ENCODE measurements at regions not wholly inside any gene's neighbourhood (a gene's known extent, or its start where the extent isn't known, plus 50 kb on each side); places are given as distances from the start of the nearest gene placed in this dataset.

DNA sequence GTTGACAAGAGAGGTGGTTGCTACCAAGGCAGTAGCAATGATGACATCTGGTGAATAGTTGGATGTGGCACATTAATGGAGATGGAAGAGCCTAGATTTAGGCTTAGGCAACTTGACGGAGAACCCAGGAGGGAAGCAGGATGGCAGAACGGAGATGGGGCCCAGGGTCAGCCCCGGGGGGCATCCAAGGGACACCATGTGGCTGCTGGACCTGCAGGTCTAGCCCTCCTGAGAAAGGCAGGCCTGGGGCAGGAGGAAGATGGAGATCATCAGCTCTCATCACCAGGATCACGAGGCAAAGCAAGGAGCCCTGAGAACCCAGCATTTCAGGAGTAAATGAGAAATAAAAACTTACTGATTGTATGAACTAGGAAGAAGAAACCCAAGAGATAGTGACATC is 216.2 kb downstream of the AUH start:
- Histone ChIP-seq H3K36me3 (no peaks in the 10 kb centered on the region), H3K4me1 (peaks cover 0 to 12% (median 0%) of the 10 kb centered on the region in 3 donors), H3K27me3 (no peaks in the 10 kb centered on the region), H3K27ac (no peak overlapping the region), H3K9me3 (peaks cover 0 to 7% (median 0%) of the 10 kb centered on the region in 3 donors), H3K4me3 (no peak overlapping the region)
- WGBS, 2 donors (ENCODE audit: low coverage in 1 of 2), result 85% methylated on average over 4 of the region's 4 CpGs; no CpG with 5 or more reads in 1 of the 2 donors
- TF ChIP-seq EP300 (IDR thresholded peaks at IDR 0.05) (no peak), POLR2AphosphoS5 (IDR thresholded peaks at IDR 0.05) (no peak), POLR2A (IDR thresholded peaks at IDR 0.05) (no peak)
- TF ChIP-seq, protein P1, sequence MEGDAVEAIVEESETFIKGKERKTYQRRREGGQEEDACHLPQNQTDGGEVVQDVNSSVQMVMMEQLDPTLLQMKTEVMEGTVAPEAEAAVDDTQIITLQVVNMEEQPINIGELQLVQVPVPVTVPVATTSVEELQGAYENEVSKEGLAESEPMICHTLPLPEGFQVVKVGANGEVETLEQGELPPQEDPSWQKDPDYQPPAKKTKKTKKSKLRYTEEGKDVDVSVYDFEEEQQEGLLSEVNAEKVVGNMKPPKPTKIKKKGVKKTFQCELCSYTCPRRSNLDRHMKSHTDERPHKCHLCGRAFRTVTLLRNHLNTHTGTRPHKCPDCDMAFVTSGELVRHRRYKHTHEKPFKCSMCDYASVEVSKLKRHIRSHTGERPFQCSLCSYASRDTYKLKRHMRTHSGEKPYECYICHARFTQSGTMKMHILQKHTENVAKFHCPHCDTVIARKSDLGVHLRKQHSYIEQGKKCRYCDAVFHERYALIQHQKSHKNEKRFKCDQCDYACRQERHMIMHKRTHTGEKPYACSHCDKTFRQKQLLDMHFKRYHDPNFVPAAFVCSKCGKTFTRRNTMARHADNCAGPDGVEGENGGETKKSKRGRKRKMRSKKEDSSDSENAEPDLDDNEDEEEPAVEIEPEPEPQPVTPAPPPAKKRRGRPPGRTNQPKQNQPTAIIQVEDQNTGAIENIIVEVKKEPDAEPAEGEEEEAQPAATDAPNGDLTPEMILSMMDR (IDR thresholded peaks at IDR 0.05), result no peak
- no peak for ATAC-seq

DNA sequence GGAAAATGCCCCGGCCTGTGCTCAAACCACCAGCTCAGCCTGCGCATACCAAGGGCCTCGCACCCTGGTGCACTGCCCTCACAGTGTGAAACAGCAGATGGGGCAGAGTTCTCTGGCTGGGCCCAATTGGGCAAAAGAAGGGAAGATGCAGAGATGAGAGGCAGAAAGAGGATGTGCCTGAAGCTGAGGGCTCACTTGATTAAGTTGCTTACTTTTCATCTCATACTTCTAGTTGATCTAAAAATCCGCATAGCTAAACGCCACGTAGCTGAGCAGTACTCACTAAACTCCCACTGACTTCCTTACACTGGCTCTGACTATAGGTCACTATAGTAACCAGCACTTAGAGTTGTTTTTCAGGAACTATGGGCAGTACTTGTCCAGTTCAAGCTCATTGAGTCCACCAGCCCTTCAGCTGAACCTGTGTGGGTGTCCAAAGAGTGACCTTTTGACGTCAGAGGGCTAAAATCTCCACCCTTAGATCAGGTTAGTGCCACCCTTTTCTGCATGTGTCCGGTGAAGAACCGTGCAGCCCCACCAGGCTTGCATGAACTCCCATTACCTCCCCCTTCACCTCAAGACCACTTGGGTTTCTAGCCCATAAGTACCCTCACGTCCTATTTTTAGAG is 215.2 kb downstream of the AUH start:
- Histone ChIP-seq H3K4me3 (no peak overlapping the region), H3K36me3 (no peaks in the 10 kb centered on the region), H3K4me1 (peaks cover 0 to 8% (median 0%) of the 10 kb centered on the region in 3 donors), H3K27ac (no peak overlapping the region), H3K9me3 (peaks cover 0 to 7% (median 0%) of the 10 kb centered on the region in 3 donors), H3K27me3 (no peaks in the 10 kb centered on the region)
- TF ChIP-seq, protein P1 (IDR thresholded peaks at IDR 0.05), result no peak
- no peak for TF ChIP-seq EP300 (IDR thresholded peaks at IDR 0.05)
- no peak for TF ChIP-seq POLR2A (IDR thresholded peaks at IDR 0.05)
- no peak for TF ChIP-seq POLR2AphosphoS5 (IDR thresholded peaks at IDR 0.05)
- WGBS, 2 donors (ENCODE audit: low coverage in 1 of 2), result 82 to 85% methylated on average over 4 to 10 of the region's 10 CpGs
- ATAC-seq, result no peak

- Histone ChIP-seq H3K4me3 (no peak overlapping the region), H3K9me3 (peaks cover 0 to 7% (median 0%) of the 10 kb centered on the region in 3 donors), H3K27me3 (no peaks in the 10 kb centered on the region), H3K27ac (no peak overlapping the region), H3K4me1 (peaks cover 0 to 1% (median 0%) of the 10 kb centered on the region in 3 donors), H3K36me3 (no peaks in the 10 kb centered on the region)
- TF ChIP-seq POLR2AphosphoS5 (IDR thresholded peaks at IDR 0.05) (no peak), EP300 (IDR thresholded peaks at IDR 0.05) (no peak), POLR2A (IDR thresholded peaks at IDR 0.05) (no peak)
- TF ChIP-seq, protein P1 (IDR thresholded peaks at IDR 0.05), result no peak
- no peak for ATAC-seq
- WGBS, 2 donors (ENCODE audit: low coverage in 1 of 2), result 100% methylated on average over 1 of the region's 5 CpGs; no CpG with 5 or more reads in 1 of the 2 donors
Observed at GRCh38 chr9:91147079-91147708, 214.5 kb downstream of the AUH start.

- no peak for ATAC-seq
- no peaks in the 10 kb centered on the region for H3K36me3 ChIP-seq
- TF ChIP-seq POLR2A (IDR thresholded peaks at IDR 0.05), result no peak
- TF ChIP-seq EP300 (IDR thresholded peaks at IDR 0.05), result no peak
- TF ChIP-seq POLR2AphosphoS5 (IDR thresholded peaks at IDR 0.05), result no peak
- H3K4me3 ChIP-seq, result no peak overlapping the region
- peaks cover 0 to 7% (median 0%) of the 10 kb centered on the region in 3 donors for H3K9me3 ChIP-seq
- H3K27ac ChIP-seq, result no peak overlapping the region
- H3K27me3 ChIP-seq, result no peaks in the 10 kb centered on the region
- no peaks in the 10 kb centered on the region for H3K4me1 ChIP-seq
- 61 to 81% methylated on average over 2 to 3 of the region's 4 CpGs for WGBS, 2 donors (ENCODE audit: low coverage in 1 of 2)
Observed at GRCh38 chr9:91148306-91148705, 213.4 kb downstream of the AUH start.

- TF ChIP-seq, protein P1 (IDR thresholded peaks at IDR 0.05), result no peak
- TF ChIP-seq EP300 (IDR thresholded peaks at IDR 0.05) (no peak), POLR2A (IDR thresholded peaks at IDR 0.05) (no peak), POLR2AphosphoS5 (IDR thresholded peaks at IDR 0.05) (no peak)
- WGBS, 2 donors (ENCODE audit: low coverage in 1 of 2), result 58 to 85% methylated on average over 2 to 3 of the region's 3 CpGs
- no peak overlapping the region for H3K27ac ChIP-seq
- no peaks in the 10 kb centered on the region for H3K27me3 ChIP-seq
- ATAC-seq, result no peak
- no peaks in the 10 kb centered on the region for H3K4me1 ChIP-seq
- H3K36me3 ChIP-seq, result no peaks in the 10 kb centered on the region
- H3K9me3 ChIP-seq, result peaks cover 0 to 7% (median 0%) of the 10 kb centered on the region in 3 donors
- no peak overlapping the region for H3K4me3 ChIP-seq
Observed at GRCh38 chr9:91150273-91150997, 211.3 kb downstream of the AUH start.
